Upper lobe of left lung (tissue), 4 donors: ENCODE measurements at regions not wholly inside any gene's neighbourhood (a gene's known extent, or its start where the extent isn't known, plus 50 kb on each side); places are given as distances from the start of the nearest gene placed in this dataset.

ENCODE experiments used
- CTCF ChIP-seq, 6 experiments: fragments of 450-650 bp in 4 of 6; fragments of 200-600 bp in 2 of 6; sonication (generic) in 2 of 6; IDR thresholded peaks; one replicate each; pipeline ENCODE4 v1.5.1; 2016 to 2019; ENCODE audit warnings: antibody characterized with exemption in 6 of 6
- EP300 ChIP-seq, 4 donors: sonication (generic); formaldehyde crosslinking; IDR thresholded peaks; one replicate each; pipeline ENCODE4 v1.5.1; 2017; ENCODE audit warnings: antibody characterized with exemption in 4 of 4, control low read depth in 2 of 4
- POLR2A ChIP-seq, 4 donors: fragments of 450-650 bp; IDR thresholded peaks; one replicate each; pipeline ENCODE4 v1.5.1; 2016 to 2017; ENCODE audit warnings: antibody characterized with exemption in 4 of 4, mild to moderate bottlenecking in 2 of 4
- POLR2AphosphoS5 ChIP-seq, 2 donors: sonication (generic); formaldehyde crosslinking; IDR thresholded peaks; one replicate each; pipeline ENCODE4 v1.5.1; 2017; ENCODE audit warnings: antibody characterized with exemption in 2 of 2

- no peak for TF ChIP-seq CTCF (IDR thresholded peaks at IDR 0.05)
- no peak for TF ChIP-seq EP300 (IDR thresholded peaks at IDR 0.05)
- TF ChIP-seq POLR2AphosphoS5 (IDR thresholded peaks at IDR 0.05): no peak
- no peak for TF ChIP-seq POLR2A (IDR thresholded peaks at IDR 0.05)
Observed at GRCh38 chr11:96643173-96643572, 253.4 kb downstream of the JRKL start.
